ENCODE measurements at regions not wholly inside any gene's neighbourhood (a gene's known extent, or its start where the extent isn't known, plus 50 kb on each side); places are given as distances from the start of the nearest gene placed in this dataset.
"Not testable (repeated sequence)": the region's sequence is repeated elsewhere in the genome, so short reads cannot be mapped to it uniquely, and the experiment has no call there.

DNA sequence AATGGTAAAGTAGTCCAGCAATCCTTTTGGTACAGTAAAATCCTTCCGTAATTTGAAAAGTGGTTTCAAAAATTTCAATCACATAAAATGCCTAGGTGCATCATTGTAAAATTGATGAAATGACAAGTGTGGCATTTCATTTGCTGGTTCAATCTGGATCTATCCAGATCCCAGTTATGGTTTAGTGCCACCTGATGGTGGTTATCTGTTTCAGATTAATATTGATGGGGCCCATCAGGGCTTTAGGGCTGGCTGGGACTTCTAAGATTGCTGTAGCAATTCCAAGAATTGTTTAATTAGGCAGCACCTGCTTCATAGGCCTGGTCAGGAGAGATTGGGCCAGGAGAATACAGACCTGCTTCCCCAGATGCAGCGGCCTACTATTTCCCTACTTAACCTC is 55.5 kb upstream of the PIK3C3 start:
- no peak overlapping the region for H3K4me3 ChIP-seq (ENCODE audit: low read depth, low read length)

DNA sequence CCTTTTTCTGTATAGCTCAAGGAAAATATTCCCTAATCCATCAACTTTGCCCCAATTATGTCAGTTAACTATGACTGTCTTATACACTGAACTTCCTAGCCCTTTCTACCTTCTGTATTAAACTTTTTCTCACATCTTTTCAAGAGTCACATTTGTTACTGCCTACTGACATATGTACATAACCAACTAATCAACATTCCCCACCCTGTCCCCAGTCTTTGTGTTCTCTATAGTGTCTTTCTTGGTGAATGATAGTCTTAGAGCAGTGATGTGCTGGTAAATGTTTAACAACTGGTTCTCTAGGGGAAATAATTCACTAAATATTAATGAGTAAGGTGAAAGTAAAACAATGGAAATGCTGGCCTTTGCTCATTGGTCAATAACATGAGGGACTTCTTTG is 61.6 kb upstream of the PIK3C3 start:
- no peak overlapping the region for H3K4me3 ChIP-seq (ENCODE audit: low read depth, low read length)

DNA sequence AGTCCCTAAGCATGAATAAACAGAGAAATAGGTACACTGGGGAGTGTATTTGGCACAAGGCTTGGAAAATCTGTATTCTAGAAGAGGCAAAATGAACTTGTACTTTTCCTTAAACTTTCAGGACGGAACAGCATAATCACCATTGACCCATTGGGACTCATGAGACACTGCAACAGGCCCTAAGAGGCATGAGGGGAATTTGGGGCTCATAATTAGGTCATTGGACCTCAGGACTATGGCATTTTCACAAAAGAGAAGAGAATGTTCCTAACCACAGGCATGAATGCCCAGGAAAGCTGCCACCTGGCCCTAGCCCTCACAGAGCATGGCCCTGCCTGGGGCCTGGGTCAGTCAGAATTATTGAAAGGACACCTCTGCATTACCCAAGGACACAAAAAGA is 67.9 kb upstream of the PIK3C3 start:
- H3K4me3 ChIP-seq (ENCODE audit: low read depth, low read length) = no peak overlapping the region

DNA sequence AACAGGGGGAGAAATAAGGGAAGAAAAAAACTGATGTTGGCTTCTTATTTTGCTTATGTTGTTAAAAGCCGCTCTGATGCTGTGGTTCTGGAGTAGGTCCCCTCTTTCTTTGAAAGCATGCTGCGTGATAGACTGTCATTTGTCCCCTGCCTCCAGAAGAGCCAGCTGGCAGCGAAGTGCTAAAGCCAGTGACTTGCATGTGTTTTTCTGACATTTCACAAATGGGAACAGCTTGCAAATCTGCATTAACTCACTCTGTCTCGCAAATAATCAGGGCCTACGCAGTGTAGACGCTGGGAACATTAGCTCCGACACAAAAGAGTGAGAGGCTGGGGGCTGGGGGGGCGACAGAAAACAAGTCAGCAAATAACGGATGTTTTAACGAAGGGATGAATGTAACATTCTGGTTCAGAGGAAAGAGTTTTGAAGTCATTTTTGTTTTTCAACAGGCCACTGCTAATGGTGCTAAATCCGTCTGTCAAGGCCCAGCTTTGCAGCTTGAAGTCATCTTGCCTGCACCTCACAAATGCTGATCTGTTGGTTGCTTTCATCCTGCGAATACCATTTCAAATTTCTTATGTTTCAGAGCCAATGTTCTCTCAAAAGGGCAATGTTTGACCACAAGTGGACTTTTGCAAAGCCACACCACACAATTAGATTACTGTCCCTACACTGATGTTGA is 68.8 kb upstream of the PIK3C3 start:
- no peak overlapping the region for H3K4me3 ChIP-seq (ENCODE audit: low read depth, low read length)

DNA sequence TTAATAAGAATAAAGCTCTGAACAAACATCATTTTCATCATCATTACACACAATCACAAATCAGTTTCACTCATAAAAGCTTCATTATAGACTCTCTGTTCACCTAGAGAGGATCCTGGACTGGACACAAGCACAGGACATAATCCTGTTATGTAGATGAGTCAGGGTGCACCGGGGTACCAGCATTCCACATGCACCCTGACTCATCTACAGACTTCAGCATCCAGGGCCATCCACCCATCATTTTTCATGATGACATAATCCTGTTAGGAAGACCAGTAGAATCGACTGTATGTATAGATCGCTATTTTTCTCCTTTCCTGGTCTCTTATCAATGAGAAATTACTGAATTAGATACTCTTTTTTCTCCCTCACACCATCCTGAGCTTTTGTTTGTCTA is 73.7 kb upstream of the PIK3C3 start:
- no peak overlapping the region for H3K4me3 ChIP-seq (ENCODE audit: low read depth, low read length)

DNA sequence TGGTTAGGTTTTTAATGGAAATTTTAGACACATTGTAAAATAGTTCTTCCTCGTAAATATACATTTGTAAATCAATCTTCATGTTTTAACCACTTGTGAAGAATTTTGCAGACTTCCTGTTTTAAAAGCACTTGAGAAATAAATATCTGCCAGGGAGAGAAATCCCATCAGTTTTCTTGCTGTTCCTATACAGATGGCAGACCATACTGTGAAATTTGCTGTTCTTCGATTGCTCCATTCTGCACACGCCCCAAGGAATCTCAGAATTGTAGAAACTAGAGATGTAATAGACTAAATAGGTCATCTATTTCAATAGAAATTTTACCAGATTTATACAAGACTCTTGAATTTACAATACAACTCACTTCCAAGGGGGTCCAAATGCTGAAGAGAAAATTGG is 75.8 kb upstream of the PIK3C3 start:
- H3K4me3 ChIP-seq (ENCODE audit: low read depth, low read length) = no peak overlapping the region

DNA sequence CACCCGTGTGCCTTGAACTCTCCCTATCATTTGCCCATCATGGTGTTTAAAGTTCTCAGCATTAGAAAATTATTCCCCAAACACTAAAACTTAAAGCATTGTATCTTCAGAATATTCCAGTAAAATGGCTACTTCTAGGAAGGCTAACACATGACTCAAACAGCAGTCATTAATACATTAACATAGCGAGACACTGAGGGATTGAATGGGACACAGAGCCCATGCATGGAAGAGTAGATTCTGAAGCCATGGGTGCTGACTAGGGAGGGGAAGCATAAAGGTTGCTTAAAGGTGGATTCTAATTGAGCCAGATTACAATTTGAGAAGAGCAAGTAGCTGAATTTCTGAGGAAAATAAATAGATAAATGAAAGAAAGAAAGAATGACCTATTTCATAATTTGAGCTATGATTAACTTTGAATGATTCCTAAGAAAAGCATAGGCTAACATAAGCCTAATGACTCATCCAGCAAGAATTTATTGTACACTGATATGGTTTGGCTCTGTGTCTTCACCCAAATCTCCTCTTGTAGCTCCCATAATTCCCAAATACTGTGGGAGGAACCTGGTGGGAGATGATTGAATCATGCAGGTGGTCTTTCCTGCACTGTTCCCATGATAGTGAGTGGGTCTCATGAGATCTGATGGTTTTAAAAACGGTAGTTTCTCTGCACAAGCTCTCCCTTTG is 79.8 kb upstream of the PIK3C3 start:
- no peak overlapping the region for H3K4me3 ChIP-seq (ENCODE audit: low read depth, low read length)

DNA sequence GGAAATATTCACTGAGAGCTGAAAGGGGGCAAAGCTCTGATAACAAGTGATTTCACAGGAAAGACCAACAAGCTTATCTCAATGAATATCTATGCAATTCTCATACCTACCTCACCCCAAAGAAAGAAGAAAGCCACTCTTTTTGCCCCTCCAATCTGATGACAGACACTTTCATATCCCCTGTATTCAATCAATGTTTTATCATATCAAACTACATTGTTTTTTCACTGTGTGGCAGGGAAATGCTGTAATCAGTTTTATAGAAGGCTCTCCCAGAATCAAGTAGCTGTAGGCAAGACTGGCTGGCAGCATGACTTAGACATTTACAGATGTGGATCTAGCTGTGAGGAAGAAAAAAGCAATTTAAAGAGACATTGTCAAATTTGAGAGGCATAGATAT is 81.3 kb upstream of the PIK3C3 start:
- H3K4me3 ChIP-seq (ENCODE audit: low read depth, low read length) = no peak overlapping the region

DNA sequence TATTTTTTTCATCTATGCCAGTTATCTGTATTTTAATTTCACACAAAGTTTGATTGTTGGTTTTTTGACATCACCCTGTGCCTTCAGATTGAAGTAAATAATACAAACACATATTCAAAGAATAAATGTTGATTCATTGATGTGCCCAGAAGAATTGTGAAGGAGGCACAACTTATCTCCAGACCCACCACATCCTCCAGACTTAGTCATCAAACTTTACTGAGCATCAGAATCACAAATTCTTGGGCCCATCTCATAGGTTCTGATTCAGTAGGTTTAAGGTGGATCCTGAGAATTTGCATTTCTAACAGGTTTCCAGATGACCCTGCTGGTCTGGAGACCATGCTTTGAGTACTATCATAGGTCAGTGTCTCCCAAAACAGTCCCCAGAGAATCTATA is 82.8 kb upstream of the PIK3C3 start:
- H3K4me3 ChIP-seq (ENCODE audit: low read depth, low read length) = no peak overlapping the region

DNA sequence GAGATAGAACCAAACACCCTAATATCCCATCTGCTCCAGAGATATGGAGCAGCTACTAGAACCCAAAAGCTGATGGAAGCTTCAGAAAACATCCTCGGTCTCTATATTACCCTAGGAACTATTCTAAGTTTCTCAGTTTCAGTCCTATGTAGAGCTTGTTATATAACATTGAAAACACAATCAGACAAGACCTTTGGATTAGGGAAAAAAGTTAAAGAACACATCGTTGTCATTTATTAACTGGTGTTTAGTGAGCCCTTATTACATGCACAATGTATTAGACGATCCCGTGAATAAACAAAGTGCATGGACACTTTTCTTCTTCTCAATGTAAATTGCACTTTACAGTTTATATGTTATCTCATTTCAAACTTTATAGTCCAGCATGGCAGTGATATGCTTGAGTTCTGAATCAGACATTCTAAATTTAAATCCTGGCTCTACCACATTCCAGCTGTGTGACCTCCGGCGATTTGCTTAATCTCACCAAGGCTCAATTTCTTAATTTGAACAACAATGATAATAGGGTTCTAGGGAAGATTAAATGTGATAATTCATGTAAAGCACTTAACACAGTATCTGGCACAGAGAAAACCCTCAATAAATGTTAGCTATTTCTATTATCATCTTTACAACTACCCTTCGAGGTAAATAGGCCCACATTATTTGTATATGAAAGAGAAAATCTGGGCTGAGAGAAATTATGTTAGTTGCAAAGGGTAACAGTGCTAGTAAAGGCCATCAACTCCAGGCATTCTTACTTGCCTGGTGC is 83.6 kb upstream of the PIK3C3 start:
- H3K4me3 ChIP-seq (ENCODE audit: low read depth, low read length) = no peak overlapping the region

DNA sequence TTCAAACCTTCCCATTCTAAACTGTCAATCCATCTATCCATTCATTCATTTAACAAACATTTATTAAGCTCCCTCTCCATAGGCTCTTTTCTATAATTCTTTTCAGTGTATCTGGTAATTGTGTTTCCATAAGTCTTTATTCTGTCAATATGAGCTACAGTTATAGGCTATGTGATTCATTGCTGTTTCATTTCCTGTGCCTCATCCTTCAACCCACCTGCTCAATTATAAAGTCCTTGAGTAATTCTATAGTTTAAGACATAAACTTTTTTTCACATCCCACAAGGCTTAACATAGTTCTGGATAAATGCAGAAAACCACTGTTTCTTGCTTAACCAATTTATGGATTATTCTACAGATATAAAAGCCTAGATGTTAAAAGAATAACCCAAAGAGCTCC is 84.2 kb upstream of the PIK3C3 start:
- H3K4me3 ChIP-seq (ENCODE audit: low read depth, low read length) = no peak overlapping the region

DNA sequence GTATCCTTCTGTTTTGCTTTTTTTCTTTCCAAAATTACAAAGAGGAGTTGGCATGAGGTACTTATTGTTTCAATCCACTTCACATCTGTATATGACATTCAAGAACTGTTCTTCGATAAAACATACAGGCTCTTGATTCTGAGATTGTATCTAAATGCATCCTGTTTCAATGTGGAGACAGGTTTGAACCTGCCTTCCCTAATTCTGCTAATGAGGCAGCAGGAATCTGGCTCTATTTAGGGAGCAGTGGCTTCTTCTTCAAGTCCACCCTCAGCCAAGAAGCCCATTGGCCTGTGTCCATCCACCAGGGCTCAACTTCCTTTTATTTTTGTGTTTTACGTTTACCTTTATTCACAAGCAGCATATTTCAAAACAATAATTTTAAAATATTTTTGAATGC is 84.8 kb upstream of the PIK3C3 start:
- H3K4me3 ChIP-seq (ENCODE audit: low read depth, low read length) = no peak overlapping the region

DNA sequence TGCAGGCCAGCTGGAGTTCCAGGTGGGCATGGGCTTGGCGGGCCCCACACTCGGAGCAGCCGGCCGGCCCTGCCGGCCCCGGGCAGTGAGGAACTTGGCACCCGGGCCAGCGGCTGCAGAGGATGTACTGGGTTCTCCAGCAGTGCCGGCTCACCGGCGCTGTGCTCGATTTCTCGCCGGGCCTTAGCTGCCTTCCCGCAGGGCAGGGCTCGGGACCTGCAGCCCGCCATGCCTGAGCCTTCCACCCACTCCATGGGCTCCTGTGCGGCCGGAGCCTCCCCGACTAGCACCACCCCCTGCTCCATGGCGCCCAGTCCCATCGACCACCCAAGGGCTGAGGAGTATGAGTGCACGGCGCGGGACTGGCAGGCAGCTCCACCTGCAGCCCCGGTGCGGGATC is 89.2 kb upstream of the PIK3C3 start:
- not testable (repeated sequence) for H3K4me3 ChIP-seq (ENCODE audit: low read depth, low read length)

DNA sequence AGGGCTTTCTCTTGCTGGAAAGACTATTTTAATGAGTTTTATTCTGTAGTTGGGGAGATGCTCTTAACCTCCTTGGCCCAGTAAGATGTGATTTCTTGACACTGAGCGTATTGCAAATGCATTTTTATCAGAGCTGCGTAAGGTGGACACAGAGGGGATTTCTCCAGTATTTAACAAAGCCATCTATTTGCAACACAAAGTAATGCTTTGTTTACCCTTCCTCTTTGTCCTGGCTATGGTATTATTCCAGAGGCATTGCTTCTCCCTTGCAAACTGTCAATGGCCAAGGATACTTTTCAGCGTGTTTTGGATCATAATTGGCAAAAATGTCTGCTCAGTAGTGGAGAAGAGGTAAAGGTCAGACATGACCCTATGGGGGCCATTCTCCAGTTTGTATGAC is 90.8 kb upstream of the PIK3C3 start:
- no peak overlapping the region for H3K4me3 ChIP-seq (ENCODE audit: low read depth, low read length)

DNA sequence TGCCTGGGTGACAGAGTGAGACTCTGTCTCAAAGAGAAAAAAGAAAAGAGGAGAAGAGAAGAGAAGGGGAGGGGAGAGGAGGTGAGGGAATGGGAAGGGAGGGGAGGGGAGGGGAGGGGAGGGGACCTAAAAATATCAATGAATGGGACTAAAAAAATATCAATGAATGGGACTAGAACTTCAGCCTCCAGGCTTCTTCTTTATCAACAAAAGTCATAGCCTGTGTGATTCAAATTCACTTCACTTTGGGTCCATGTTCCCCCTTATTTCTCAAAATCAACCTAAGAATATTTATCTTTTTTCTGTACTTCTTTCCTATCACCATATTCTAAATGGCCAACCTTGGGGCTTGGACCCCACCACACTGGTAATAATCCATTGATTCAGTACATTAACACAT is 92.1 kb upstream of the PIK3C3 start:
- no peak overlapping the region for H3K4me3 ChIP-seq (ENCODE audit: low read depth, low read length)

DNA sequence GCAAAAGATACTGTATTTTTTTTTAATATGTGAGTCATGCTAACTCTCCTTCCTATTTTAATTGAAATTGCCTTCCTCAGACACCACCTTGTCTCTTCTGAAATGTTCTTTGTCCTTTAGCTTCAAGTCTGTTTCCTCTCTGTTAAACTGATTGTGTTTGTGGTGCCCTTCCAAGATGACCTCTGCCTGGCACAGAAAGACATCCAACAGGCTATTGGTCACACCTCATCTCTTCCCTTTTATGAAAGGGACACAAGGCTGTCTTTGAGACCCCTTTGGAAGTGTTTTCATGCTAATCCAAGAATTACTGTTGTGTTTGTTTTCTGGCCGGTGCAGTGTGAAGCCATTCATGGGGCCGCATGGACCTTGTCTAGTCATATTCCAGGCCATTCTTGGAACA is 94.0 kb upstream of the PIK3C3 start:
- no peak overlapping the region for H3K4me3 ChIP-seq (ENCODE audit: low read depth, low read length)

DNA sequence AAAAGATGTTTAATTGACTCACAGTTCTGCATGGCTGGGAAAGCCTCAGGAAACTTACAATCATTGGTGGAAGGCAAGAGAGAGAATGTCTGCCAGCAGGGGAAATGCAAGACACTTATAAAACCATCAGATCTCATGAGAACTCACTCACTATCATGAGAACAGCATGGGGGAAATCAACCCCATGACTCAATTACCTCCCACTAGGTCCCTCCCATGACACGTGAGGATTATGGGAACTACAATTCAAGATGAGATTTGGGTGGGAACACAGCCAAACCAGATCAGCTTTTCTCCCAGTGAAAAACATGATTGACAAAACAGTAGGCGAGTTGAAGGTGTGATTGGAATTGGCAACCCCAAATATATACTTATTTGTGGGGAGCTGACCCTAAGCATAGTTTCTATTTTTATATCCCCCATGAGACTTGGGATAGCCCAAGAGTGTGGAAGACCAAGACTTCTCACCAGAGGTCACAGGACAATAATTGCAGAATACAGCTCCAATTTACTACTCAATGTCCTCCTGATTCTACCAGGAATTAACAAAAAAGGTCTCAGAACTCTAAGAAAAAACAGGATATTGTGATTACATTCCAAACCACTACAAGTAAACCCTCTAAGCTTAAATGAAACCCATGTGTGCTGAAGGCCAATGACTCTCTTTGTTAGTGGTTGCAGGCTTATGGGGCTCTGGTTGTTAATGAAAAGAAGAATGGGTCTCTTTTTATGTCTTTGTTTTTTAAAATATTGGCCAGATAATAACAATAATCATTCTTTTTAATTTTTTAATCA is 96.1 kb upstream of the PIK3C3 start:
- H3K4me3 ChIP-seq (ENCODE audit: low read depth, low read length) = no peak overlapping the region

DNA sequence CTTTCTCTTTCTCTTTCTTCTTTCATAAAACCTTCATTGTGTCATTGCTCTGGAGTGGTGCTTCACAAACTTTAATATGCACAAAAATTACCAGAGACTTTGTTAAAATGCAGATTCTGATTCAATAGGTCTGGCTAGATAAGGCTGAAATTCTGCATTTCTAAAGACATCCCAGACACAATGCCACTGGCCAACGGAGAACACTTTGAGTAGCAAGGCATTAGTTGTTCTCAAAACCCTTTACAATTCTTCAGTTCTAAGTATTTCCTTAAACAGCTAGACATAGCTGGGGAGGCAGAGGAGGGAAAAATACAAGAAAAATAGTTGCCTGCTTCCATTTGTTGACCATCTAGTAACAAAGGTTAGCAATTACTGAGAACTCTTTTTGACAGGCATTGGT is 101.8 kb upstream of the PIK3C3 start:
- H3K4me3 ChIP-seq (ENCODE audit: low read depth, low read length) = no peak overlapping the region

DNA sequence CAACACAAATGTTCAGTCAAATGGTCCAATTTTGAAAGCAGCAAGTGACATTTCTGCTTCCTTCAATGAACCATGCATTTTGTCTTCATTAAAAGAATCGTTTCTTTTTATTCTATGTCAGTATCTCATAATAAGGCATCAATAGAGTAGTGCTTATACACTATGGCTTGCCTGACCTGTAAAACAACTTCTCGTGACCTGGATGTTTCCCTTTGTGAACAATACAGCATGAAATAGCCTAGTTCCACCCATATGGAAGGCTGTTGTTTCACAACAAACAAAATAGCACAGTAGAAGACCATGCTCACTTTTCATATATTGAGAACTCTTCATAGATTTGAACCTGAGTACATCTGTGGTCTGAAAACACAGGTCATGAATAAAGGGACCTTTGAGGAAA is 104.3 kb upstream of the PIK3C3 start:
- no peak overlapping the region for H3K4me3 ChIP-seq (ENCODE audit: low read depth, low read length)

DNA sequence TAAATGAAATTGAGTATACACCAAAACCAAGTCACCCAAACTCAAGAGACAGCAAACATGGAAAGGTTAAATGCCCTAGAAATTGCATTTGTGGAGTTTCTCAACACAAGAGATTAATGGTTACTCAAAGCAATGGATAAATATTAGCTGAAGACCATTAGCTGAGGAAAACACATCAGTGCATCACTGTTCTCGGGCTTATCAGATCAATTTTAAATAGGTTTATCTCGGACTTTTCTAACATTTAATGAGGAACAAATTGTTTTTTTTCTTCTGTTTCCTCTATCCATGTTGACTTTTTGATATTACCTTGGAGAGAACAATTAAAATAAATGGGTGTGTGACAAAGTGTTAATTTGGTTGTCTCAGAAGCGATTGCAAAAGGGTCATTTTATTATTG is 105.4 kb upstream of the PIK3C3 start:
- H3K4me3 ChIP-seq (ENCODE audit: low read depth, low read length) = no peak overlapping the region

DNA sequence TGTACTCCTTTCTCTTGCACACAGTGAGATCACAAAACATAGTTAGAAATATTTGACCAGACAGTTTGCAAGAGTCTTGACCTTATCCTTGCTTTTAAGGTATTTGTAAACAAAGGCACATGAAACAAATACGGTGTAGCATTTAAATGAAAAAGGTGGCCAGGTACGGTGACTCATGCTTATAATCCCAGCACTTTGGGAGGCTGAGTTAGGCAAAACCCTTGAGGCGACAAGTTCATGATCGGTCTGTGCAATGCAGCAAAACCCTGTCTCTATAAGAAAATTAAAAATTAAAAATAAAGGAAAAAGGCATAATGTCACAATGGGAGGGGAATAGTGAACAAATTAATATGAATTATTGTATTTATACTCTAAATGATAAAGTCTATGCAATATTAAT is 109.5 kb upstream of the PIK3C3 start:
- no peak overlapping the region for H3K4me3 ChIP-seq (ENCODE audit: low read depth, low read length)
